Naive B cell (primary cell): ENCODE measurements at regions not wholly inside any gene's neighbourhood (a gene's known extent, or its start where the extent isn't known, plus 50 kb on each side); places are given as distances from the start of the nearest gene placed in this dataset.

Source experiments
- ATAC-seq, 2 donors: fragments of 150-1000 bp; cut with Tn5 transposase; 2 replicates each; pipeline ENCODE4 v1.10.0; 2021; ENCODE audit warnings: low read depth in 2 of 2, mild to moderate bottlenecking in 2 of 2, moderate library complexity in 2 of 2
- DNase-seq: peaks from one replicate; pipeline ENCODE4 v3.0.0; 2022
- H3K27ac Mint-ChIP-seq, 6 donors: one replicate each; pipeline ENCODE4 v1.8.0; 2020 to 2022; ENCODE audit warnings: mild to moderate bottlenecking in 6 of 6, mixed read lengths in 6 of 6, moderate library complexity in 5 of 6, inconsistent platforms in 2 of 6
- H3K27me3 Mint-ChIP-seq, 3 donors: one replicate each; pipeline ENCODE4 v1.8.0; 2021 to 2022; ENCODE audit warnings: mixed read lengths in 3 of 3, mild to moderate bottlenecking in 1 of 3
- H3K36me3 Mint-ChIP-seq, 2 donors: one replicate each; pipeline ENCODE4 v1.8.0; 2020 to 2022; ENCODE audit warnings: mixed read lengths in 2 of 2, inconsistent platforms in 1 of 2, mild to moderate bottlenecking in 1 of 2
- H3K4me1 Mint-ChIP-seq, 3 donors: one replicate each; pipeline ENCODE4 v1.8.0; 2020 to 2022; ENCODE audit warnings: mixed read lengths in 3 of 3, inconsistent platforms in 1 of 3, mild to moderate bottlenecking in 1 of 3, moderate library complexity in 1 of 3
- H3K4me3 Mint-ChIP-seq, 8 donors: one replicate each; pipeline ENCODE4 v1.8.0; 2020 to 2022; ENCODE audit warnings: mild to moderate bottlenecking in 8 of 8, mixed read lengths in 8 of 8, moderate library complexity in 8 of 8, inconsistent platforms in 2 of 8
- H3K9me3 Mint-ChIP-seq, 7 donors: one replicate each; pipeline ENCODE4 v1.8.0; 2020 to 2022; ENCODE audit warnings: mixed read lengths in 7 of 7, mild to moderate bottlenecking in 5 of 7, inconsistent platforms in 2 of 7, moderate library complexity in 1 of 7

DNA sequence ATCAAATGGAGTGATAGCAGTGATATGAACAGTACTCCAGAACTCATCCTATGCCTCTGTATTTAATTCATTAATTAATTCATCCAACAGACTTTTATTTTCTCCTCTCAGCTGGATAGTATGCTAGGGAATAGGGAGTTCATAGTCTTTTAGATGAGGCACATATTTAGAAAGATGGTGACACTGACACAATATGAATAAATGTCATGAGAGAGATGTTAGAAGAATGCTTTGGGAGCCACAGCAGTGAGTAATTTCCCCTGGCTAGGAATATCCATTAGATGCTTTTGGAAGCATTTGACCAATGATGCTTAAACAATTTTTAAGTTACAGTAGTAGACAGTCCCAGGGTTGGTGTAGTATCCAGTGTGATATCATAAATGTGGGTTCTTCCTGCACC is 428.7 kb upstream of the SGCD start:
- H3K27me3 Mint-ChIP-seq = no peaks in the 10 kb centered on the region
- peaks cover 0 to 2% (median 0%) of the 10 kb centered on the region in 7 donors for H3K9me3 Mint-ChIP-seq
- DNase-seq = no peak
- H3K36me3 Mint-ChIP-seq = no peaks in the 10 kb centered on the region
- no peak for ATAC-seq
- H3K27ac Mint-ChIP-seq = no peak overlapping the region
- no peaks in the 10 kb centered on the region for H3K4me1 Mint-ChIP-seq
- H3K4me3 Mint-ChIP-seq = no peak overlapping the region

DNA sequence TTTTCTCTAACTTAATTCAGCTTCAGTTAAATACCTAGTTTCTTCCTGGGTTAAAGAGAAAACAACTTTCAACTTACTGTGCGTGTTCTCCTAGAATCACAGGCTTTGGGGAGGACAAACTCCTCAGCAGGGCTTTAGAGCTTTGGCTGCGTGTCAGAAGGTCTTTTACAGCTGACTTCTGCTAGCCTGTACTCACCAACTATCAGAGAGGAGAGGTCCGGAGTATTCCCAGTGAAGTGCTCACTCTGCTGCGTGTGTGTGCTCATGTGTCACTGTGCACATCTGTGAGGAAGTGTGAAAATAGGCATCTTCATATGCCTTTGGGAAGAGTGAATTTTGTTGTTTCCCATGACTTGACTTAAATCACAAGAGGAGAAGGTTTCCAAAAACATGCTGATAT is 423.2 kb upstream of the SGCD start:
- H3K27me3 Mint-ChIP-seq = no peaks in the 10 kb centered on the region
- no peaks in the 10 kb centered on the region for H3K4me1 Mint-ChIP-seq
- no peak for ATAC-seq
- H3K9me3 Mint-ChIP-seq = peaks cover 0 to 4% (median 0%) of the 10 kb centered on the region in 7 donors
- no peak for DNase-seq
- H3K4me3 Mint-ChIP-seq = no peak overlapping the region
- H3K36me3 Mint-ChIP-seq = no peaks in the 10 kb centered on the region
- no peak overlapping the region for H3K27ac Mint-ChIP-seq

DNA sequence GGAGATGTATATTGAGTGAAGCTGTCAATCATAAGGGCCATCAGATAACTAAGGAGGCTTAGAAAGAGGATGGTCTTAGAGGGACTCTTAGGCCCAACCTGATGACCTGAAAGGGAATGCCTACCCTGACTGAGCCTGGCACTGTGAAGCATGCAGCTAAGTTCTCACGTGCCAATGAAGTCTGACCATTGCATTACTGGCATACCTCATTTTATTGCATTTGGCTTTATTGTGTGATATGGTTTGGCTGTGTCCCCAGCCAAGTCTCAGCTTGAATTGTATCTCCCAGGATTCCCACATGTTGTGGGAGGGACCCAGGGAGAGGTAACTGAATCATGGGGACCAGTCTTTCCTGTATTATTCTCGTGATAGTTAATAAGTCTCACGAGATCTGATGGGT is 421.6 kb upstream of the SGCD start:
- H3K27ac Mint-ChIP-seq = no peak overlapping the region
- DNase-seq = no peak
- no peaks in the 10 kb centered on the region for H3K27me3 Mint-ChIP-seq
- peaks cover 0 to 4% (median 0%) of the 10 kb centered on the region in 7 donors for H3K9me3 Mint-ChIP-seq
- H3K4me1 Mint-ChIP-seq = no peaks in the 10 kb centered on the region
- no peak overlapping the region for H3K4me3 Mint-ChIP-seq
- no peaks in the 10 kb centered on the region for H3K36me3 Mint-ChIP-seq
- ATAC-seq = no peak

DNA sequence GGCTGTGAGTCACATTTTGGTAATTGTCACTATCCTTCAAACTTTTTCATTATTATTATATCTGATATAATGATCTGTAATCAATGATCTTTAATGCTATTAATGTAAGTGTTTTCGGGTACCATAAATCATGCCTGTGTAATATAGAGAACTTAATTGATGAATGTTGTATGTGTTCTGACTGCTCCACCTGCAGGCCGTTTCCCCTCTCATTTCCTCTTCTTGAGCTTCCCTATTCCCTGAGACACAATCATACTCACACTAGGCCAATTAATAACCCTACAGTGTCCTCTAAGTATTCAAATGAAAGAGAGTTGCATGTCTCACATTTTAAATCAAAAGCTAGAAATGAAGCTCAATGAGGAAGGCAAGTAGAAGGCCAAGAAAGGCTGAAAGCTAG is 420.9 kb upstream of the SGCD start:
- DNase-seq (no peak), ATAC-seq (no peak)
- Mint-ChIP-seq H3K4me1 (no peaks in the 10 kb centered on the region), H3K9me3 (peaks cover 0 to 4% (median 0%) of the 10 kb centered on the region in 7 donors), H3K27me3 (no peaks in the 10 kb centered on the region), H3K4me3 (no peak overlapping the region), H3K36me3 (no peaks in the 10 kb centered on the region), H3K27ac (no peak overlapping the region)

DNA sequence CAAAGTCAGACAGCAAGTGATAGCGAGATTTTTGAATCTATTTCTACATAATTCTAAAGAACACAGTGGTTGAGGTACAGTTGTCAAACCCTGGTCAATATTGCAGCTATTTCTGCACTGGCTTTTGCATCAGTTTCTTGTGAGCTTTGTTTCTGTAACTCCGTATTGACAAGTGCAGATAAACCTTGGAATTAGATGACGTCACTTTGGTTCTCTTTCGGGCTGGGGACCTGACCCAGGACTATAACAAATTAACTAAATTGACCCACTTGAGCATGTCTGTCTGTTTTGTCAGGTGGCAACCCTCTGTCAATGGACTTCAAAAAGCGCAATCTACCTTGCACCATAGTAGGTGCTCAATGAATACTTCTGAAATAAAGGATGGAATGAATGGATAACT is 418.4 kb upstream of the SGCD start:
- H3K4me1 Mint-ChIP-seq = no peaks in the 10 kb centered on the region
- DNase-seq (no peak), ATAC-seq (no peak)
- H3K4me3 Mint-ChIP-seq = no peak overlapping the region
- no peak overlapping the region for H3K27ac Mint-ChIP-seq
- peaks cover 0 to 4% (median 0%) of the 10 kb centered on the region in 7 donors for H3K9me3 Mint-ChIP-seq
- no peaks in the 10 kb centered on the region for H3K36me3 Mint-ChIP-seq
- H3K27me3 Mint-ChIP-seq = peaks cover 0 to 4% (median 0%) of the 10 kb centered on the region in 3 donors

DNA sequence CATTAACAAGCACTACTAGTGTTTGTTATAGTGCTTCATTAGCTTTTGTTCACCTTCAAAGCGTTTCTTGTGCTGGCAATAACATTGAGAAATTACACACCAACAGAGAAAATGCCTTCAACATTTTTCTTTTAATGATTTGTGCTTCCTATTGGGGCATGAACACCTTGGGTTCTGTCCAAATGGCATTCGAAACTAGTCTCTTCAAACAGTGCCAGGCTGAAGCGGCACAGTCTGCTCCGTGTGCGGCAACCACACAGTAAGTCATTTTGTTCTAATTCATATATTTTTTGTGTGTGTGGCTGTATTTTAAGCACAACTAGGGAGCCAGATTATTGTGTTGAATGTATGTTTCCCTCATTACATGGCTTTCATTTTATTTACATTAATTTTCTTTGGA is 414.7 kb upstream of the SGCD start:
- Mint-ChIP-seq H3K4me3 (no peak overlapping the region), H3K9me3 (peaks cover 0 to 4% (median 0%) of the 10 kb centered on the region in 7 donors), H3K27me3 (peaks cover 0 to 4% (median 0%) of the 10 kb centered on the region in 3 donors), H3K36me3 (no peaks in the 10 kb centered on the region), H3K4me1 (no peaks in the 10 kb centered on the region), H3K27ac (no peak overlapping the region)
- DNase-seq (no peak), ATAC-seq (no peak)

DNA sequence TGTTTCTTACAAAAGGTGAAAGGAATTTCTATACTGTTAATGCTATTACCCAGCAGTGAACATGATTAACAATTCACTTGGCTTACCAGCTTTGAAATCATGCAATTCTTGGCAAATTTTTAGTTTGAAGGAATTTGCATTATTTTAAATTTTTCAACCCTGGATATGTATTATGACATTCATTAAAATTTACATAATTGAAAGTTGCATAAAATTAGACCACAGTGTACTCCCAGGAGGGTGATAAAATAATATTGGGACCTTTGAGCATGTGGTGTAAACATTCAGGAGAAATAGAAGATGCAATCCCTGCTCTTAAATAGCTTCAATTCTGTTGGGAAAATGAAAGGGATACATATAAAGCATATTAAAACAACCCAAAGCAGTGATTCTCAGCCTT is 412.2 kb upstream of the SGCD start:
- ATAC-seq = no peak
- Mint-ChIP-seq H3K4me1 (no peaks in the 10 kb centered on the region), H3K4me3 (no peak overlapping the region), H3K9me3 (peaks cover 0 to 4% (median 0%) of the 10 kb centered on the region in 7 donors), H3K36me3 (no peaks in the 10 kb centered on the region), H3K27me3 (peaks cover 0 to 4% (median 0%) of the 10 kb centered on the region in 3 donors), H3K27ac (no peak overlapping the region)
- DNase-seq = no peak

DNA sequence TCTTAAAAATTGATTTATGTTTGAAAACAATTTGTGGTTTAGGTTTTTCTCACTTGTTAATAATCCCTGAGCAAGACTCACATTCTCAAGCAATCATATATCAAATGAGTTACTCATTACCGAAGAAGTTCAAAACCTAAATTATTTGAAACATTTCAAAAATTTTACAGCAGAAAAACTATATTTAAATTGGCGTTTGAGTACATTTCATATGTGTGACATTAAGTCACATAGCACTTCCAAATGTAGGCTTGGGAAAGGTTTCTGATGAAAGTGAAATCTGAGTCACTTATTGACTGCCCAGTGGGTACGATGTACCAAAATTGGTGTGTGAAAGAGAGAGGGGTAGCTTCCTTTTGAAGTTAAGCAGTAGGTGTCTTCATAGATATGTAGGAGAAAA is 411.4 kb upstream of the SGCD start:
- Mint-ChIP-seq H3K9me3 (peaks cover 0 to 9% (median 0%) of the 10 kb centered on the region in 7 donors), H3K27ac (no peak overlapping the region), H3K36me3 (no peaks in the 10 kb centered on the region), H3K4me1 (no peaks in the 10 kb centered on the region), H3K4me3 (no peak overlapping the region), H3K27me3 (peaks cover 0 to 4% (median 4%) of the 10 kb centered on the region in 3 donors)
- ATAC-seq (no peak), DNase-seq (no peak)

DNA sequence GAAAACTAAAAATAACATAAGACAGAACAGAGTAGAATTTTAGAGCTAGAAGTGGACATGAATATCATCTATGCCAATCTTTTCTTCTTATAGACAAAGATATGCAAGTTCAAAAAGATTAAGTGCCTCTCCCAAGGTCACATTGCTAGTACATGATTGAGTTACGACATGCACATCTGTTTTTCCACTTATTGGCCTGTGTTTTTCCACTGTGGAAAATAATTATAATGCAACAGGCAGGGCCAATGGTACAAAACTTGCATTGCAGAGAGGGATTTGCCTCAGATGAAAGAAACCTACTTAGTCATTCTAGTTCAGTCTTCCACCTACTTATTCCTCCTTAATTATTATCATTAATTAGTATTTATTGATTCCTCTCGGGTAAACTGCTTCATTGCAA is 407.8 kb upstream of the SGCD start:
- ATAC-seq (no peak), DNase-seq (no peak)
- H3K27me3 Mint-ChIP-seq = peaks cover 0 to 12% (median 0%) of the 10 kb centered on the region in 3 donors
- no peak overlapping the region for H3K4me3 Mint-ChIP-seq
- H3K27ac Mint-ChIP-seq = no peak overlapping the region
- peaks cover 0 to 12% (median 2%) of the 10 kb centered on the region in 7 donors for H3K9me3 Mint-ChIP-seq
- no peaks in the 10 kb centered on the region for H3K4me1 Mint-ChIP-seq
- H3K36me3 Mint-ChIP-seq = no peaks in the 10 kb centered on the region

DNA sequence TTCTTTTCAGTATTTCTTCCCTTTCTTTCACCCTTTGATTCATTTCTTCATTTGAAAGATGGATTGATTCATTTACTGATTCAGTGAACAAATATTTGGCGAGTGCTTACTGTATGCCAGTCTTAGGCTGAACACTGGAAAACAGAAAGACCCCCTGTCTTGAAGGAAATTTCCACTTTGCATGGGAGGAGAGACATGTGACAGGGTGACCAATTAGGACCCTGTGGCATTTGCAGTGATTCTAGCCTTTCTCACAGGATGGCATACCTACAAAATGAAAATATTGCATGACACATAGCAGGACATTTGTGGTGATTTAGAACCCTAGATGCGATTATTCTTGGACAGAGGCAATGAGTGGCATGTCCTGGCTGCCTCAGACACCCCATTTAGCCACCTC is 407.2 kb upstream of the SGCD start:
- Mint-ChIP-seq H3K27me3 (peaks cover 0 to 12% (median 0%) of the 10 kb centered on the region in 3 donors), H3K4me1 (no peaks in the 10 kb centered on the region), H3K9me3 (peaks cover 0 to 12% (median 2%) of the 10 kb centered on the region in 7 donors), H3K27ac (no peak overlapping the region), H3K4me3 (no peak overlapping the region), H3K36me3 (no peaks in the 10 kb centered on the region)
- ATAC-seq = no peak
- DNase-seq = no peak

DNA sequence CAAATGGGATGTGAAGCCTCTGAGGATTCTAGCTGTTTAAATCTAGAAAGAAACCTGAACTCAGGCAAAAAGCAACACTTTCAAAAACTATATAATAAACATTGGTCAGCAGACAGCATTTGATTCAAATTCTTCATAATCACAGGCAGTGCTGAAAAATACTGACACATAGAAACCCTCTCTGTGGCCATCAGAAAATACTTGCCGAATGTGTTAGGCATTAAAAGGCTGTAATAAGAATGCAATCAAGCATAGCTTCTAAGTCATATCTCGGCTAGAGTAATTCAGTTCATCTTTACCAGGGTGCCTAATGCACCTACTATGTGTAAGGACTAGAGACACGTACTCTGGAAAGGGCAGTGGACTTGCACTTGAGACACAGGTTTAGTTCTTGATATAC is 405.3 kb upstream of the SGCD start:
- peaks cover 0 to 12% (median 0%) of the 10 kb centered on the region in 3 donors for H3K27me3 Mint-ChIP-seq
- peaks cover 0 to 12% (median 4%) of the 10 kb centered on the region in 7 donors for H3K9me3 Mint-ChIP-seq
- H3K27ac Mint-ChIP-seq = no peak overlapping the region
- H3K4me3 Mint-ChIP-seq = no peak overlapping the region
- ATAC-seq (no peak), DNase-seq (no peak)
- H3K36me3 Mint-ChIP-seq = no peaks in the 10 kb centered on the region
- H3K4me1 Mint-ChIP-seq = no peaks in the 10 kb centered on the region

DNA sequence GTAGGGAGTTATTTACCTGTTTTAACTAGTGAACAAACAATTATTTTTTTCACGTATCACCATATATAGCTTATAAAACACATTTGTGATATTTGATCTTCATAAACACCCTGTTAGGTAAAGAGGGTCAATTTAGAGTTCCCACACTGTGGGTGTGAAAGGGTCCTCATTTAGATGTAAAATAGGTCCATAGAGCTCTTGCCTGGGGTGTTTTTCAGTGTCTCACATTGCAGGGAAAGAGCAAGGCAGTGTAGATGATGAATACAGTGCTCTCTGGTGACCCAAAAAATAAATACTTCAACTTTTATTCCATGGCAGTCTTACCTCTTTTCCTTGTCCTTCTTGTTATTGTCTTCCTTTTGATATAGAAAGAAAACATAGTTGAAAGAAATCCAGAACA is 403.2 kb upstream of the SGCD start:
- Mint-ChIP-seq H3K27me3 (peaks cover 0 to 12% (median 0%) of the 10 kb centered on the region in 3 donors), H3K27ac (no peak overlapping the region), H3K36me3 (no peaks in the 10 kb centered on the region), H3K9me3 (peaks cover 0 to 8% (median 4%) of the 10 kb centered on the region in 7 donors), H3K4me1 (no peaks in the 10 kb centered on the region), H3K4me3 (no peak overlapping the region)
- DNase-seq (no peak), ATAC-seq (no peak)

DNA sequence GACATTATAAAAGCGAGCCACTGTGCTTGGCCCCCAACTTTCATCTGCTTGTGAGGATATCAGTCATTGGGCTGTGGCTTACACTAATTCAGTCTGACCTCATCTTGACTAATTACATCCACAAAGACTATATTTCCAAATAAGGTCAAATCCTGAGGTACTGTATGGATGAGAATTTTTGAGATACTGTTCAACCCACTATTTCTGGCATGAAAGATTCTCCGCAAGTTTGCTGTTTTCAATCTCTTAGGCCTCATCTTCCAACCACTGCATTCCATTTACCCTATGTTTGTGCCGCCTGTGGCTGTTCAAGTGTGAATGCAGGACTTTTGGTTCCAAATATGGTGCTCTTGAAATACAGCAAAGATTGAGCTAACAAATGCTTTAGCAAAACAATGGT is 400.9 kb upstream of the SGCD start:
- H3K27me3 Mint-ChIP-seq = peaks cover 0 to 11% (median 5%) of the 10 kb centered on the region in 3 donors
- no peak overlapping the region for H3K4me3 Mint-ChIP-seq
- H3K27ac Mint-ChIP-seq = no peak overlapping the region
- H3K4me1 Mint-ChIP-seq = no peaks in the 10 kb centered on the region
- no peaks in the 10 kb centered on the region for H3K36me3 Mint-ChIP-seq
- no peak for DNase-seq
- H3K9me3 Mint-ChIP-seq = peaks cover 0 to 4% (median 2%) of the 10 kb centered on the region in 7 donors
- ATAC-seq = no peak

DNA sequence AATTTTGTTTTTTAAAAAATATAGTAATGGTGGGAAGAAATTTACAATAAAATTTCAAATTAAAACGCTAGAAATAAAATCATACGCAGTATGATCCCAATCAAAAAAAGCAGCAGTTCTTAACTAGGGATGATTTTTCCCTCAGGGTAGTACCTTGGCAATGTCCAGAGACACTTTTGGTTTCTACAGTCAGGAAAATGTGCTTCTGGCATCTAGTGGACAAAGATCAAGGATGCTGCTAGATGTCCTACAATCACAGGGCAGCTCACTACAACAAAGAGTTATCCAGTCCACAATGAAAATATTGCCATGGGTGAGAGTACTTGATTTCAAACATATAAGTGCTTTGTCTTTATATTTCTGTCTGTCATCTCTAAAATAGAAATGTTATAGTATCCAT is 400.2 kb upstream of the SGCD start:
- Mint-ChIP-seq H3K9me3 (peaks cover 0 to 4% (median 2%) of the 10 kb centered on the region in 7 donors), H3K36me3 (no peaks in the 10 kb centered on the region), H3K4me1 (no peaks in the 10 kb centered on the region), H3K4me3 (no peak overlapping the region), H3K27me3 (peaks cover 0 to 8% (median 5%) of the 10 kb centered on the region in 3 donors), H3K27ac (no peak overlapping the region)
- ATAC-seq (no peak), DNase-seq (no peak)

DNA sequence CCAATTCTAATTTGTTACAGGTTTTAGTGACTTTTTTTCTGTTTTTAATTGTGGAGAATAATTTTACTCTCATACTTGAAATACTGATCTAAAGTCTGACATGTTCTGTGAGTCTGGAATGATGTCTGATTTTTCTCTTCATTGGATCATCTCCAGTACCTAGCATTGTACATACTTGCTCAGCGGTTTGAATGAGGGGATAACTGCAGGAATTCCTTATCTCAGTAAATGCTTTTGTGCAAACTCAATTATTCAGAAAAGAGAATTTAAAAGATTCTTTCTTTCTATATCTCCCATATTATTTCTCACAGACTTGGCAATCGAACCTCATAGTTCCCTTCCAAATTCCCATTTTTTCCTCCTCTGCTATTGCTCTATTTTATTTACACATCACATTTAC is 397.9 kb upstream of the SGCD start:
- peaks cover 0 to 8% (median 5%) of the 10 kb centered on the region in 3 donors for H3K27me3 Mint-ChIP-seq
- H3K9me3 Mint-ChIP-seq = peaks cover 0 to 4% (median 0%) of the 10 kb centered on the region in 7 donors
- ATAC-seq (no peak), DNase-seq (no peak)
- no peaks in the 10 kb centered on the region for H3K4me1 Mint-ChIP-seq
- H3K4me3 Mint-ChIP-seq = no peak overlapping the region
- H3K27ac Mint-ChIP-seq = no peak overlapping the region
- no peaks in the 10 kb centered on the region for H3K36me3 Mint-ChIP-seq
